HepG2 (cell line): ENCODE measurements at regions not wholly inside any gene's neighbourhood (a gene's known extent, or its start where the extent isn't known, plus 50 kb on each side); places are given as distances from the start of the nearest gene placed in this dataset.

ENCODE experiments used
- CHD4 ChIP-seq: fragments of 200-600 bp; sonication (generic); IDR thresholded peaks from 2 replicates; pipeline ENCODE4 v1.7.0; 2017; ENCODE audit warnings: mild to moderate bottlenecking, low read length, borderline replicate concordance
- FOXA3 ChIP-seq: IDR thresholded peaks from 2 replicates; pipeline ENCODE4 v1.6.1; 2016; ENCODE audit warnings: missing genetic modification reagents, missing compliant biosample characterization
- GABPA ChIP-seq, 2 experiments: IDR thresholded peaks; 2 replicates each; pipeline ENCODE4 v1.6.1; 2011 to 2016; ENCODE audit warnings: low read depth in 2 of 2, low read length in 1 of 2, missing biosample characterization in 1 of 2, missing genetic modification characterization in 1 of 2
- GTF3A ChIP-seq: sonication (generic); formaldehyde crosslinking; conservative IDR thresholded peaks from 2 replicates; pipeline ENCODE4 v1.4.0; 2020; ENCODE audit warnings: mild to moderate bottlenecking, missing genetic modification reagents
- MED13 ChIP-seq: sonication (generic); formaldehyde crosslinking; IDR thresholded peaks from 2 replicates; pipeline ENCODE4 v1.5.0; 2020; ENCODE audit warnings: missing genetic modification reagents
- NR2F2 ChIP-seq: IDR thresholded peaks from 2 replicates; pipeline ENCODE4 v1.6.1; 2012; ENCODE audit warnings: low read depth, inconsistent platforms, borderline replicate concordance
- SMC3 ChIP-seq: IDR thresholded peaks from 2 replicates; pipeline ENCODE4 v1.6.1; 2011; ENCODE audit warnings: low read length, improper control_type of control experiment
- SUZ12 ChIP-seq: fragments of 150-350 bp; IDR thresholded peaks from 2 replicates; pipeline ENCODE4 v1.6.1; 2014; ENCODE audit warnings: low read depth, low read length
- TARDBP ChIP-seq: sonication (generic); formaldehyde crosslinking; IDR thresholded peaks from 2 replicates; pipeline ENCODE4 v1.8.0; 2022; ENCODE audit warnings: mild to moderate bottlenecking, missing genetic modification reagents
- ZNF354B ChIP-seq: sonication (generic); formaldehyde crosslinking; IDR thresholded peaks from 2 replicates; pipeline ENCODE4 v1.8.0; 2022; ENCODE audit warnings: mild to moderate bottlenecking, missing genetic modification reagents
- ZNF616 ChIP-seq: sonication (generic); formaldehyde crosslinking; IDR thresholded peaks from 2 replicates; pipeline ENCODE4 v1.5.0; 2020; ENCODE audit warnings: low read depth, mild to moderate bottlenecking, missing genetic modification reagents
- TF ChIP-seq, protein P1 (sequence below): sonication (generic); formaldehyde crosslinking; conservative IDR thresholded peaks from 2 replicates; pipeline ENCODE4 v1.4.0; 2020; ENCODE audit warnings: missing genetic modification reagents
- TF ChIP-seq, protein P2 (sequence below): sonication (generic); formaldehyde crosslinking; IDR thresholded peaks from 2 replicates; pipeline ENCODE4 v1.5.1; 2020; ENCODE audit warnings: missing genetic modification reagents, mild to moderate bottlenecking, borderline replicate concordance
- TF ChIP-seq, protein P3 (sequence below): sonication (generic); formaldehyde crosslinking; IDR thresholded peaks from 2 replicates; pipeline ENCODE4 v1.5.1; 2020; ENCODE audit warnings: missing genetic modification reagents, mild to moderate bottlenecking, borderline replicate concordance

GRCh38 chr1:209412036-209412435 lies 171.5 kb upstream of the CAMK1G start:
- no peak for TF ChIP-seq CHD4
- TF ChIP-seq, protein P1, sequence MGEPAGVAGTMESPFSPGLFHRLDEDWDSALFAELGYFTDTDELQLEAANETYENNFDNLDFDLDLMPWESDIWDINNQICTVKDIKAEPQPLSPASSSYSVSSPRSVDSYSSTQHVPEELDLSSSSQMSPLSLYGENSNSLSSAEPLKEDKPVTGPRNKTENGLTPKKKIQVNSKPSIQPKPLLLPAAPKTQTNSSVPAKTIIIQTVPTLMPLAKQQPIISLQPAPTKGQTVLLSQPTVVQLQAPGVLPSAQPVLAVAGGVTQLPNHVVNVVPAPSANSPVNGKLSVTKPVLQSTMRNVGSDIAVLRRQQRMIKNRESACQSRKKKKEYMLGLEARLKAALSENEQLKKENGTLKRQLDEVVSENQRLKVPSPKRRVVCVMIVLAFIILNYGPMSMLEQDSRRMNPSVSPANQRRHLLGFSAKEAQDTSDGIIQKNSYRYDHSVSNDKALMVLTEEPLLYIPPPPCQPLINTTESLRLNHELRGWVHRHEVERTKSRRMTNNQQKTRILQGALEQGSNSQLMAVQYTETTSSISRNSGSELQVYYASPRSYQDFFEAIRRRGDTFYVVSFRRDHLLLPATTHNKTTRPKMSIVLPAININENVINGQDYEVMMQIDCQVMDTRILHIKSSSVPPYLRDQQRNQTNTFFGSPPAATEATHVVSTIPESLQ (CRISPR knock-in tag): no peak
- no peak for TF ChIP-seq ZNF616 (CRISPR knock-in tag)
- TF ChIP-seq TARDBP (CRISPR knock-in tag): no peak
- no peak for TF ChIP-seq SUZ12
- TF ChIP-seq NR2F2: no peak
- TF ChIP-seq GABPA (IDR thresholded peaks at IDR 0.05; ENCODE audit: low read depth, low read length): no peak
- TF ChIP-seq GABPA (CRISPR knock-in tag; IDR thresholded peaks at IDR 0.05; ENCODE audit: low read depth): no peak
- TF ChIP-seq FOXA3: no peak
- TF ChIP-seq, protein P2, sequence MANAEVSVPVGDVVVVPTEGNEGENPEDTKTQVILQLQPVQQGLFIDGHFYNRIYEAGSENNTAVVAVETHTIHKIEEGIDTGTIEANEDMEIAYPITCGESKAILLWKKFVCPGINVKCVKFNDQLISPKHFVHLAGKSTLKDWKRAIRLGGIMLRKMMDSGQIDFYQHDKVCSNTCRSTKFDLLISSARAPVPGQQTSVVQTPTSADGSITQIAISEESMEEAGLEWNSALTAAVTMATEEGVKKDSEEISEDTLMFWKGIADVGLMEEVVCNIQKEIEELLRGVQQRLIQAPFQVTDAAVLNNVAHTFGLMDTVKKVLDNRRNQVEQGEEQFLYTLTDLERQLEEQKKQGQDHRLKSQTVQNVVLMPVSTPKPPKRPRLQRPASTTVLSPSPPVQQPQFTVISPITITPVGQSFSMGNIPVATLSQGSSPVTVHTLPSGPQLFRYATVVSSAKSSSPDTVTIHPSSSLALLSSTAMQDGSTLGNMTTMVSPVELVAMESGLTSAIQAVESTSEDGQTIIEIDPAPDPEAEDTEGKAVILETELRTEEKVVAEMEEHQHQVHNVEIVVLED (CRISPR knock-in tag): no peak
- no peak for TF ChIP-seq MED13
- no peak for TF ChIP-seq ZNF354B (CRISPR knock-in tag)
- TF ChIP-seq, protein P3, sequence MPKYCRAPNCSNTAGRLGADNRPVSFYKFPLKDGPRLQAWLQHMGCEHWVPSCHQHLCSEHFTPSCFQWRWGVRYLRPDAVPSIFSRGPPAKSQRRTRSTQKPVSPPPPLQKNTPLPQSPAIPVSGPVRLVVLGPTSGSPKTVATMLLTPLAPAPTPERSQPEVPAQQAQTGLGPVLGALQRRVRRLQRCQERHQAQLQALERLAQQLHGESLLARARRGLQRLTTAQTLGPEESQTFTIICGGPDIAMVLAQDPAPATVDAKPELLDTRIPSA (CRISPR knock-in tag): no peak
- no peak for TF ChIP-seq GTF3A (CRISPR knock-in tag)
- no peak for TF ChIP-seq SMC3
